ENCODE measurements at regions not wholly inside any gene's neighbourhood (a gene's known extent, or its start where the extent isn't known, plus 50 kb on each side); places are given as distances from the start of the nearest gene placed in this dataset.

DNA sequence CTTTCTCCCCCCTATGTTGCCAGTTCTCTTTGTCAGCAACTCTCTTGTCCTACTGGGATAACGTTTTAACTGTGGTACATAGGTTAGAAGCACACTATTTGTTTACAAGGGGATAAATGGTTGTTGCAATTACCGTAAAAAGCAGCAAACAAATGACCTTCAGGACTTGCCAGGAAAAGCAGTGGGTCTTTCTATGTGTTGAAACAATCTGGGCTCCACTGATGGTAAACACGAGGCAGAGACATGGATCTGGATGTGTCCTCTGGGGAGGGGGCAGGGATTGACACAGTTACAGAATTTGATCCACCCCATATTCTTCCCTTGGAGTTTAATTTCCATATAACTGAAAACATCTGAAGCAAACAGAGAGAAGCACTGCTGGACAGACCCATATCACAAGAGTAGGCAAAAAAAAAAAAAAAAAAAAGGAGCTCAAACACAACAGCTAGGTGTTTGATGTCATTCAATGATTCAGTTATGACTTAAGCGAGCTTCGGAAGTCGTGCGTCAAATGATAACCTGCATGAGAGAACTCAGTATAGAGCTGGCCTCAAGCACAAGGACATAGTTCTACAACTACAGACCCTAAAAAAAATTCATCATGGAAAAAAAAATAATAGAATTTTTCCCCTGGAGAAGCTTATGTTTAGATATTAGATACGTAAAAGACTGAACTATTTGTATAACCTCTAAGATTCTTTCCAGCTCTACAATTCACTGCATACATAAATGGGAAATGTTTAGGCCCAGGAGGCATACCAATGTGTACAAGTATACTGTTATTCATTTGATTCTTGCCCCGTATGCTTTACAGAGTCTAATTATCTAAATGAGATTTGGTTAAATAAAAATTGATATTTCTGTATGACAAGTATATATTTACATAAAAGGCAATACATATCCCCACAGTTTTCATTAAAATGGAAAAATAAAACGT lies 127.7 kb downstream of the ALDH8A1 start:
- Histone ChIP-seq H3K27ac (no peak overlapping the region), H3K4me3 (no peak overlapping the region), H3K9me3 (peaks cover 0 to 5% (median 0%) of the 10 kb centered on the region in 4 donors), H3K27me3 (no peaks in the 10 kb centered on the region), H3K36me3 (no peaks in the 10 kb centered on the region), H3K4me1 (peaks cover 0 to 10% (median 6%) of the 10 kb centered on the region in 4 donors)
- WGBS, 5 donors = 65 to 81% (median 67%) methylated on average over 10 of the region's 10 CpGs
- TF ChIP-seq EP300 (IDR thresholded peaks at IDR 0.05) (no peak), POLR2A (IDR thresholded peaks at IDR 0.05) (no peak), POLR2AphosphoS5 (IDR thresholded peaks at IDR 0.05) (no peak)
- TF ChIP-seq, protein P1, sequence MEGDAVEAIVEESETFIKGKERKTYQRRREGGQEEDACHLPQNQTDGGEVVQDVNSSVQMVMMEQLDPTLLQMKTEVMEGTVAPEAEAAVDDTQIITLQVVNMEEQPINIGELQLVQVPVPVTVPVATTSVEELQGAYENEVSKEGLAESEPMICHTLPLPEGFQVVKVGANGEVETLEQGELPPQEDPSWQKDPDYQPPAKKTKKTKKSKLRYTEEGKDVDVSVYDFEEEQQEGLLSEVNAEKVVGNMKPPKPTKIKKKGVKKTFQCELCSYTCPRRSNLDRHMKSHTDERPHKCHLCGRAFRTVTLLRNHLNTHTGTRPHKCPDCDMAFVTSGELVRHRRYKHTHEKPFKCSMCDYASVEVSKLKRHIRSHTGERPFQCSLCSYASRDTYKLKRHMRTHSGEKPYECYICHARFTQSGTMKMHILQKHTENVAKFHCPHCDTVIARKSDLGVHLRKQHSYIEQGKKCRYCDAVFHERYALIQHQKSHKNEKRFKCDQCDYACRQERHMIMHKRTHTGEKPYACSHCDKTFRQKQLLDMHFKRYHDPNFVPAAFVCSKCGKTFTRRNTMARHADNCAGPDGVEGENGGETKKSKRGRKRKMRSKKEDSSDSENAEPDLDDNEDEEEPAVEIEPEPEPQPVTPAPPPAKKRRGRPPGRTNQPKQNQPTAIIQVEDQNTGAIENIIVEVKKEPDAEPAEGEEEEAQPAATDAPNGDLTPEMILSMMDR (IDR thresholded peaks at IDR 0.05) = no peak
- intact Hi-C loops (cut with DNase I; ENCODE audit: low total_unique reads) = loop anchor here (5.0 kb wide), 1 partner anchor 645 kb away; no protein-coding TSS in a partner anchor
- DNase-seq = no peak

DNA sequence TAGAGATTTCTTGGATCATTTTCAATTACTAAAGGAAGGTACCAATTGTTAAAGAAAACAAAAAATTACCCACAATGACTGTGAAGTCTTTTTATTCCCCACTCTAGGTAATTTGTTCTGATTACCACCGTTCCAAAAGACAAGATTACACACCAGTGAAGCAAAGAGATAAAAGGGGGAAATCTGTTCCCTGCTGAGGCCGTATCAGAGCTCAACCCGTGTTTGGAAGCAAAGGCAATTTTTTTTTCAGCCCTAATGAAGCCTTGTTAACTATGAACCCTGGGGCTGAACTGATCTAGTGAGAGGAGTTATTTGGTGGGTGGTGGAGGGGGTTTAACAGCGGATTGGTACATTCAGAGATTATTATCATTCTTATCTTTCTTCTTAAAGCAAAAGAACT lies 128.5 kb downstream of the ALDH8A1 start:
- Histone ChIP-seq H3K27ac (no peak overlapping the region), H3K27me3 (no peaks in the 10 kb centered on the region), H3K36me3 (no peaks in the 10 kb centered on the region), H3K9me3 (peaks cover 0 to 5% (median 0%) of the 10 kb centered on the region in 4 donors), H3K4me3 (no peak overlapping the region), H3K4me1 (peaks cover 0 to 10% (median 6%) of the 10 kb centered on the region in 4 donors)
- no peak for DNase-seq
- no peak for TF ChIP-seq EP300 (IDR thresholded peaks at IDR 0.05)
- no peak for TF ChIP-seq POLR2AphosphoS5 (IDR thresholded peaks at IDR 0.05)
- TF ChIP-seq, protein P1 (IDR thresholded peaks at IDR 0.05) = no peak
- no peak for TF ChIP-seq POLR2A (IDR thresholded peaks at IDR 0.05)
- WGBS, 5 donors = 31 to 53% (median 41%) methylated on average over 4 of the region's 4 CpGs
- intact Hi-C loops (cut with DNase I; ENCODE audit: low total_unique reads) = loop anchor here (5.0 kb wide), 1 partner anchor 644 kb away; no protein-coding TSS in a partner anchor

DNA sequence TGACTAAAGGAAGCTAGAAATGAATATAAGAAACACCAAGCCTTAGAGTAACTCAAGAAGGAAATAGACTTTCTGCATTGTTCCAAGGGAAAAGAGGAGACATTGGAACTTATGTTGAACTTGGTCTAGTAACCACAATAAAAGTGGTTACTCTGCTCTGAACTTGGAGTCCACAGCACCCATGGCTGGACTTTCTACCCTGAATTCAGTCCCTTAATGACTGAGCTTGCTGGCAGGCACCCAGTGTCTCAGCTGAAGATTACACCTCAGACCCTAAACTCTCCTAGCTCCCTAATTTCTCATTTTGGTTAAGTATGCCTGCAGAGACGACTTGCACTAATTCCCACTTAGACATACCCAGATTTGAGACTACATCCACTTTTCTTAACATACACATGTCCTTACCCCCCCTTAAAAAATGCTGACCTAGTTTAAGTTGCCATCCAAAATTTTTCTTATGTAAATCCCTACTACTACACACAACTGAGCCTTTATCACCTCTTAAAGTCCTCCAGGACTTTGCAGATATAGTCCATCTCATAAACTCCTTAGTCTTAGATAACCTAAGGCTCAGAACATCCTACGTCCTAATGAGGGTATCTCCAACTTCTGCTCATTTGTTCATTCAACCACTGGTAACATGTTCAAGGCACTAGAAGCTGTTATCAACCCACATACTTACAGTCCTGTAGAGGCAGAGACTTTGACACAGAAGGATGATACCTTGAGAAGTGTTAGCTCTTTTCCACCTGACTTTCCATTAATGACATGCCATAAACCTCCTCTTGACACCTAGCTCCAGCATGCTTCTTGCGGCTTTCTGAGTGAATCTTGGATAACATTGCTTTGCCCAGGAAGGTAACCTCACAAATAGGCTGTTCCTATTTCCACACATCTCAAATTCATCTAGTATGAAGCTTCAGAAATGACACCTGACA lies 129.8 kb downstream of the ALDH8A1 start:
- no peak for DNase-seq
- TF ChIP-seq, protein P1 (IDR thresholded peaks at IDR 0.05) = no peak
- TF ChIP-seq POLR2A (IDR thresholded peaks at IDR 0.05) (no peak), POLR2AphosphoS5 (IDR thresholded peaks at IDR 0.05) (no peak), EP300 (IDR thresholded peaks at IDR 0.05) (no peak)

DNA sequence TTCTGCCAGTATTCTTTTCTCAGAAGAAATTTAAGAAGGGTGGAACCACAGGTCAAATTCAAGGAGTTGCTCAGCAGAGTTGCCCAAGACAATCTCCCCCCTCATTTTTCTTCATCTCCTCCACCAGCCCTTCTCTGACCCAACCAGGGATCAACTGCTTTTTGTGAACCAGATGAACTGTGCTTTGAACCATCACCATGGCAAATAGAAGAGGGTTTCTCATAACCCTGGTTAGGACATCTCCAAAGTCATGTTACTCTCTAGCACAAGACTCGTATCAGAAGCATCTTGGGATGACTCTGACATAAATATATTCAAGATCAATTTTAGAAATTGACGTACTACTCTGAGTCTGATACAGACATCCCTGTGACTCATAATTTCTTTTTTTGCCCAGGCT lies 130.7 kb downstream of the ALDH8A1 start:
- WGBS, 5 donors = 82 to 95% (median 92%) methylated on average over 2 of the region's 2 CpGs
- intact Hi-C loops (cut with DNase I; ENCODE audit: low total_unique reads) = no loop called here
- no peaks in the 10 kb centered on the region for H3K9me3 ChIP-seq
- TF ChIP-seq, protein P1 (IDR thresholded peaks at IDR 0.05) = no peak
- DNase-seq = no peak
- peaks cover 0 to 10% (median 6%) of the 10 kb centered on the region in 4 donors for H3K4me1 ChIP-seq
- H3K27ac ChIP-seq = no peak overlapping the region
- H3K27me3 ChIP-seq = no peaks in the 10 kb centered on the region
- no peak overlapping the region for H3K4me3 ChIP-seq
- H3K36me3 ChIP-seq = no peaks in the 10 kb centered on the region

More for the DNA sequence above, 129.8 kb downstream of the ALDH8A1 start:
- Histone ChIP-seq H3K4me1 (peaks cover 0 to 10% (median 6%) of the 10 kb centered on the region in 4 donors), H3K27me3 (no peaks in the 10 kb centered on the region), H3K9me3 (peaks cover 0 to 1% (median 0%) of the 10 kb centered on the region in 4 donors), H3K36me3 (no peaks in the 10 kb centered on the region), H3K27ac (no peak overlapping the region), H3K4me3 (no peak overlapping the region)
- intact Hi-C loops (cut with DNase I; ENCODE audit: low total_unique reads) = loop anchor here (5.0 kb wide), 1 partner anchor 643 kb away; no protein-coding TSS in a partner anchor
- WGBS, 5 donors = 82 to 93% (median 90%) methylated on average over 3 of the region's 3 CpGs
